GM12878 (cell line): ENCODE measurements at regions not wholly inside any gene's neighbourhood (a gene's known extent, or its start where the extent isn't known, plus 50 kb on each side); places are given as distances from the start of the nearest gene placed in this dataset.

Experiments used
- CTCF ChIP-seq, 3 experiments: IDR thresholded peaks in 2 of 3; conservative IDR thresholded peaks in 1 of 3; 2 replicates each; pipeline ENCODE4 v1.5.1; 2011; ENCODE audit warnings: low read depth in 3 of 3, low read length in 3 of 3, mild to moderate bottlenecking in 3 of 3, control low read depth in 2 of 3, moderate library complexity in 2 of 3, inconsistent platforms in 1 of 3, mixed read lengths in 1 of 3; ENCODE audit not compliant: control insufficient read depth in 2 of 3, insufficient read depth in 1 of 3; ENCODE audit errors: extremely low read depth in 1 of 3
- JUND ChIP-seq: IDR thresholded peaks from 2 replicates; pipeline ENCODE4 v1.6.1; 2012; ENCODE audit warnings: low read depth, mild to moderate bottlenecking, low read length, improper control_type of control experiment, moderate library complexity
- MAX ChIP-seq: IDR thresholded peaks from 2 replicates; pipeline ENCODE4 v1.6.1; 2012; ENCODE audit warnings: low read depth, low read length, improper control_type of control experiment
- POLR2A ChIP-seq: IDR thresholded peaks from 2 replicates; pipeline ENCODE4 v1.6.1; 2011; ENCODE audit warnings: low read depth, mild to moderate bottlenecking, low read length
- POLR2AphosphoS2 ChIP-seq: IDR thresholded peaks from 2 replicates; pipeline ENCODE4 v1.6.1; 2011; ENCODE audit warnings: low read depth, mild to moderate bottlenecking, low read length, improper control_type of control experiment, moderate library complexity
- YY1 ChIP-seq: IDR thresholded peaks from 2 replicates; pipeline ENCODE4 v1.6.1; 2011; ENCODE audit warnings: low read depth, mild to moderate bottlenecking, low read length

- no peak for TF ChIP-seq POLR2A
- no peak for TF ChIP-seq CTCF (IDR thresholded peaks at IDR 0.05 in 2 of 3, conservative IDR thresholded peaks at IDR 0.05 in 1 of 3; ENCODE audit: control insufficient read depth in 2 of 3, extremely low read depth in 1 of 3, insufficient read depth in 1 of 3, low read depth in 3 of 3, low read length in 3 of 3)
- TF ChIP-seq POLR2AphosphoS2, result no peak
- no peak for TF ChIP-seq JUND
- no peak for TF ChIP-seq MAX
- no peak for TF ChIP-seq YY1
These were observed 264.4 kb upstream of the KCNMB2 start for GRCh38 chr3:178271740-178272387.
